Activated naive CD4-positive, alpha-beta T cell treated with anti-CD3 and anti-CD28 coated beads for 36 hours (primary cell): ENCODE measurements at regions not wholly inside any gene's neighbourhood (a gene's known extent, or its start where the extent isn't known, plus 50 kb on each side); places are given as distances from the start of the nearest gene placed in this dataset.

ENCODE experiments used
- CTCF ChIA-PET: fragments of 350-600 bp; sonication (Branson Sonifier 250); formaldehyde crosslinking; loops from one replicate; lab custom pipeline; 2021; ENCODE audit warnings: antibody characterized with exemption; lab: Charles Lee
- DNase-seq: peaks from one replicate; pipeline ENCODE4 v3.0.0-alpha.2; 2020
- H3K27ac Mint-ChIP-seq: one replicate; pipeline ENCODE4 v1.8.0; 2021; ENCODE audit warnings: mild to moderate bottlenecking, mixed read lengths
- H3K27me3 Mint-ChIP-seq: one replicate; pipeline ENCODE4 v1.8.0; 2021; ENCODE audit warnings: low read depth, mixed read lengths
- H3K36me3 Mint-ChIP-seq: one replicate; pipeline ENCODE4 v1.8.0; 2021; ENCODE audit warnings: low read depth, mixed read lengths
- H3K4me1 Mint-ChIP-seq: one replicate; pipeline ENCODE4 v1.8.0; 2021; ENCODE audit warnings: low read depth, mixed read lengths
- H3K4me3 Mint-ChIP-seq: one replicate; pipeline ENCODE4 v1.8.0; 2021; ENCODE audit warnings: mild to moderate bottlenecking, moderate library complexity, mixed read lengths
- H3K9me3 Mint-ChIP-seq: one replicate; pipeline ENCODE4 v1.8.0; 2021; ENCODE audit warnings: mixed read lengths
- intact Hi-C: fragments of 100-400 bp; cut with micrococcal nuclease; formaldehyde crosslinking; loops from one replicate; pipeline ENCODE4 v1.15.1; 2023

GRCh38 chrX:80229626-80230025 is 190.6 kb upstream of the TENT5D start:
- Mint-ChIP-seq H3K27me3 (no peaks in the 10 kb centered on the region), H3K36me3 (no peaks in the 10 kb centered on the region), H3K27ac (no peak overlapping the region), H3K9me3 (no peaks in the 10 kb centered on the region), H3K4me3 (no peak overlapping the region), H3K4me1 (no peaks in the 10 kb centered on the region)
- intact Hi-C loops, result no loop called here
- CTCF ChIA-PET, result no interaction called here
- no peak for DNase-seq

DNA sequence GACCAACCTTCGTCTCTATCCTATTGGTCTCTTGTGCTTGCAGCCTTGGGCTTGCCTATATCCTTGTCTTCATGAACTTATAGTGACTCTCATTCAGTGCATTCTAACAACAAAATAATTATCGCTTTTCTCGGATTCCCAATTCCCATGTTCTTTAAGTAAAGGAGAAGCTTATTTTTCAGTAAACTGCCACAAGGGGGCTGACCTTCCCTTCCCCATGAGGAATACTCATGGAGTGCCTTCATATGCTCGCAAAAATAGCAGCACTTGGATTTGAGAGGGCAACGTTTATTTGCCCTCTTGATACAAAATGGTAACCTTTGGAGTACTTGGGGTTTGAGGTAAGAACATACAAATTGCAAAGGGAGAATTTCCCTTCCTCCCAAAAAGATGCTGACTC is 183.2 kb upstream of the TENT5D start:
- no peak for DNase-seq
- no peaks in the 10 kb centered on the region for H3K36me3 Mint-ChIP-seq
- H3K27ac Mint-ChIP-seq, result no peak overlapping the region
- H3K4me1 Mint-ChIP-seq, result no peaks in the 10 kb centered on the region
- no peaks in the 10 kb centered on the region for H3K27me3 Mint-ChIP-seq
- no peak overlapping the region for H3K4me3 Mint-ChIP-seq
- CTCF ChIA-PET, result no interaction called here
- intact Hi-C loops, result no loop called here
- H3K9me3 Mint-ChIP-seq, result no peaks in the 10 kb centered on the region

GRCh38 chrX:80246271-80246670 is 174.0 kb upstream of the TENT5D start:
- Mint-ChIP-seq H3K27me3 (no peaks in the 10 kb centered on the region), H3K4me3 (no peak overlapping the region), H3K9me3 (no peaks in the 10 kb centered on the region), H3K27ac (no peak overlapping the region), H3K36me3 (no peaks in the 10 kb centered on the region), H3K4me1 (no peaks in the 10 kb centered on the region)
- intact Hi-C loops, result no loop called here
- CTCF ChIA-PET, result no interaction called here
- no peak for DNase-seq

GRCh38 chrX:80266287-80266686 is 154.0 kb upstream of the TENT5D start:
- CTCF ChIA-PET, result no interaction called here
- no peaks in the 10 kb centered on the region for H3K9me3 Mint-ChIP-seq
- H3K4me3 Mint-ChIP-seq, result no peak overlapping the region
- H3K27me3 Mint-ChIP-seq, result no peaks in the 10 kb centered on the region
- H3K4me1 Mint-ChIP-seq, result no peaks in the 10 kb centered on the region
- no peak for DNase-seq
- intact Hi-C loops, result no loop called here
- H3K36me3 Mint-ChIP-seq, result no peaks in the 10 kb centered on the region
- no peak overlapping the region for H3K27ac Mint-ChIP-seq

GRCh38 chrX:80266979-80267378 is 153.3 kb upstream of the TENT5D start:
- no peak overlapping the region for H3K4me3 Mint-ChIP-seq
- no peak overlapping the region for H3K27ac Mint-ChIP-seq
- H3K4me1 Mint-ChIP-seq, result no peaks in the 10 kb centered on the region
- intact Hi-C loops, result no loop called here
- CTCF ChIA-PET, result no interaction called here
- no peaks in the 10 kb centered on the region for H3K27me3 Mint-ChIP-seq
- no peaks in the 10 kb centered on the region for H3K36me3 Mint-ChIP-seq
- DNase-seq, result no peak
- H3K9me3 Mint-ChIP-seq, result no peaks in the 10 kb centered on the region

DNA sequence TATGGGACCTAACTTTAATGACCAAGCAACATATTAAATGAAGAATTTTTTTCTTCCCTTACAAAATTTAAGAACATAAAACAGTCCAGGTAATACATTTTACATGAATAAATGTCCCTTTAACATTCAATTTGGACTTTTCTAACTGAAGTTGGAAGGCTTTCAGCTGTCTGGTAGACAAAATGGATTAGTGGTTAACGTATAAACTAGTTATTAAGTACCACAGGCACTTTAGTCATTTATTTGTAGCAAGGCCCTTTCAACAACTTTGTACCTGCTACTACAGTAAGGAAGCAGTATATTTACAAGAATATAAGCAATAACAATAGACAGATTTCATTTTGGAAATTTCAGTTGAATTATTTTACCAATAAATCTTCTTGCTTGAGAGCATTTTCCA is 152.5 kb upstream of the TENT5D start:
- no peak overlapping the region for H3K4me3 Mint-ChIP-seq
- H3K27me3 Mint-ChIP-seq, result no peaks in the 10 kb centered on the region
- intact Hi-C loops, result no loop called here
- CTCF ChIA-PET, result no interaction called here
- no peak for DNase-seq
- H3K9me3 Mint-ChIP-seq, result no peaks in the 10 kb centered on the region
- H3K4me1 Mint-ChIP-seq, result no peaks in the 10 kb centered on the region
- no peaks in the 10 kb centered on the region for H3K36me3 Mint-ChIP-seq
- no peak overlapping the region for H3K27ac Mint-ChIP-seq

GRCh38 chrX:80282535-80282934 is 137.7 kb upstream of the TENT5D start:
- H3K27me3 Mint-ChIP-seq, result no peaks in the 10 kb centered on the region
- H3K36me3 Mint-ChIP-seq, result no peaks in the 10 kb centered on the region
- CTCF ChIA-PET, result interaction anchor here (0.7 kb wide), 1 partner anchor 300 kb away, joined by 3 read pairs; no protein-coding TSS in a partner anchor
- H3K4me3 Mint-ChIP-seq, result no peak overlapping the region
- H3K9me3 Mint-ChIP-seq, result no peaks in the 10 kb centered on the region
- no peak overlapping the region for H3K27ac Mint-ChIP-seq
- intact Hi-C loops, result loop anchor here (5.0 kb wide), 1 partner anchor 295 kb away; no protein-coding TSS in a partner anchor
- DNase-seq, result no peak
- no peaks in the 10 kb centered on the region for H3K4me1 Mint-ChIP-seq

DNA sequence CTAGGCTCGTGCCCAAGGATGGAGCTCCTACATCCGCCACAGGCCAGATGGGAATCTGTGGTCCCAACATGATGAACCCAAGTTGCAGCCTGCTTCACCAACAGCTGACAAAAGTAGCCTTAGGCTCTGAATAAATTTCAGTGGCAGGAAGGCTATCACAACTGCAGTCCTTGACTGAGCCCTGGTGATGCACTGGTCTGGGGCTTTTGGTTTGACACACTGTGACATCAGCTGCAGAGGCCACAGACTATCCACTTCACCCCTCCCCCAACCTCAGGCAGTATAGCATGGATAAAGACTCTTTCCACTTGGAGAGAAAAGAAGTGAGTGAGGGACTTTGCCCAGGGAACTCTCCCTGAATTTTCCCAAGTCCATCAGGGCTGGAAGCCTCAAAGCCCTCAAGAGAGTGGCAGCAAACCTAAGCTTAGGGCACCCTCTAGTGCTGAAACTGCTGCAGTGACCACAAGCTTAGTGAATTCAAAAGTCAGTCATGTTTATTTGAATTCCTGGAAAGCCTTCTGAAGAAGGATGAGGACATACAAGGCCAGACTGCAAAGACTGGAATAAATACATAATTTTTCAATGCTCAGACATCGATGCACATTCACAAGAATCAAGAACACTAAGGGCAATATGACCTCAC is 135.0 kb upstream of the TENT5D start:
- no peaks in the 10 kb centered on the region for H3K36me3 Mint-ChIP-seq
- H3K9me3 Mint-ChIP-seq, result no peaks in the 10 kb centered on the region
- no peak overlapping the region for H3K4me3 Mint-ChIP-seq
- H3K27ac Mint-ChIP-seq, result no peak overlapping the region
- no peaks in the 10 kb centered on the region for H3K27me3 Mint-ChIP-seq
- peak; percentile 20 for DNase-seq
- CTCF ChIA-PET, result no interaction called here
- intact Hi-C loops, result no loop called here
- H3K4me1 Mint-ChIP-seq, result no peaks in the 10 kb centered on the region

DNA sequence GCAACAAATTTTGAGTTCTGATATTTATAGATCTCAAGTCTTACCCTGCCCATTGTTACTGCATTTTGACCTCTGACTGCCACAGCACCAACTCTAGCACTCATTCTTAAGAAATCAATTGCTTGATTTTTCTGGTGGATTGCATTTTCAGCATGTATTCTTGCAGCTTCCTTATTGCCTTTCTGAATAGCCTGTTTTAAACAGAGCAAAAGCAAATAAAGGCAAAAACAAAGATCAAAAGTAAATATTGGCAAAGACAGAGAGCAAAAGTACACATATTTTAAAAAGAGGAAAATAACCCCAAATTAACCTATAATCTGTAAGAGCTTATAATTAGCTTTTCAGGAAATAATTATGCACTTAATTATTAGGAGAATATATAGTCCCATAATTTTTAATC is 129.4 kb upstream of the TENT5D start:
- Mint-ChIP-seq H3K36me3 (no peaks in the 10 kb centered on the region), H3K27ac (no peak overlapping the region), H3K4me3 (no peak overlapping the region), H3K4me1 (no peaks in the 10 kb centered on the region), H3K27me3 (no peaks in the 10 kb centered on the region), H3K9me3 (no peaks in the 10 kb centered on the region)
- no peak for DNase-seq
- CTCF ChIA-PET, result no interaction called here
- intact Hi-C loops, result no loop called here

DNA sequence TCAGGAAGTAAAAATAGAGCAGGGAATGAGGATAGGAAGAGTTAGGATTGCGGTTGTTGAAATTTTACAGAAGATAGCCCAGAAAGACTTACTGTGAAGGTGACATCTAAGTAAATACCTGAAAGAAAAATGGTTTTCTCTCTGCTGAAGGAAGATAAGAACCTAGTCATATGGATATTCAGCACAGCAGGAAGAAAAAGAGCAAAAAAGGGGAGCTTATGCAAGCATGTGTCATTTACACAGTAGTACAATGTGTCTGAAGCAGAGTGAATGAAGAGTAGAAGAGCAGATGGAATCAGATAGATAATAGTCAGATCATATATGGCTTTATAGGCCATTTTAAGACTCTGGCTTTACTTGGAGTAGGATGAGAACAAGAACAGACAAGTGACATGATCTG is 126.9 kb upstream of the TENT5D start:
- Mint-ChIP-seq H3K27ac (no peak overlapping the region), H3K9me3 (no peaks in the 10 kb centered on the region), H3K36me3 (no peaks in the 10 kb centered on the region), H3K27me3 (no peaks in the 10 kb centered on the region), H3K4me3 (no peak overlapping the region), H3K4me1 (no peaks in the 10 kb centered on the region)
- no peak for DNase-seq
- CTCF ChIA-PET, result no interaction called here
- intact Hi-C loops, result no loop called here

DNA sequence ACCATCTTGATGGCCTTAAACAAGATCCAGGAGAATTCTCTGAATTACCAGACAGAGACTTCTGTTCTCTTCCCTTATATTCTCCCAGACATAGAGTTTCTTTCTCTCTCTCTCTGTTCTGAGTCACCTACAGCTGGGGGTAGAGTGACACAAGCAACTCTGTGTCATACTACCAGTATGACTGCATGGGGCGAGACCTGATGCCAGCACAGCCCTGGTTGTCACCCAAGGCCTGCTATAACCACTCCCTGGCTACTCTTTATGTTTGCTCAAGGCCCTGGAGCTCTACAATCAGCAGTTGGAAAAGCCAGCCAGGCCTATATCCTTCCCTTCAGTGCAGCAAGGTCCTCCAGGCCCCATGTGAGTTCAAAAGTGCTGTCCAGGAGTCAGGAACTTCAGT is 114.2 kb upstream of the TENT5D start:
- intact Hi-C loops, result no loop called here
- DNase-seq, result no peak
- CTCF ChIA-PET, result no interaction called here
- Mint-ChIP-seq H3K9me3 (peaks cover 6% of the 10 kb centered on the region), H3K36me3 (no peaks in the 10 kb centered on the region), H3K4me1 (no peaks in the 10 kb centered on the region), H3K27me3 (no peaks in the 10 kb centered on the region), H3K4me3 (no peak overlapping the region), H3K27ac (no peak overlapping the region)

DNA sequence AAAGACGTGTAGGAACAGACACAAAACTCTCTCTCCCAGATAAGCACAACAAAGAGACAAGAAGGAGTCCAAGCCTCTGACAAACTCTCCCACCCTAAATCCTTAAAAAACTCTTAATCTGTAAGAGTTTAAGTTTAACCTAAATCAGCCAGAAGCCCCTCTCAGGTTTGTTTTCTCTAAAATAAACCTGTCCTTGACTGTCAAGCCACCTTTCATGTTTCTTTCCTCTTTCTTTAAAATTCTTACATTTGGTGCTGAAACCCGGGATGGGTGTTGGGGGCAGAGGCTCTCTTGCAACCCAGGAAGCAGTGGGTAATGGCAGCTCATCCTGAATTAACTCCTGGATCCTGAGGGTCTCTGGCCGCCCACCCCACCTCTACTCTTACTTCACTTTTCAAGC is 107.8 kb upstream of the TENT5D start:
- Mint-ChIP-seq H3K27me3 (no peaks in the 10 kb centered on the region), H3K27ac (no peak overlapping the region), H3K4me3 (no peak overlapping the region), H3K9me3 (no peaks in the 10 kb centered on the region), H3K4me1 (no peaks in the 10 kb centered on the region), H3K36me3 (no peaks in the 10 kb centered on the region)
- DNase-seq, result no peak
- intact Hi-C loops, result no loop called here
- CTCF ChIA-PET, result no interaction called here

DNA sequence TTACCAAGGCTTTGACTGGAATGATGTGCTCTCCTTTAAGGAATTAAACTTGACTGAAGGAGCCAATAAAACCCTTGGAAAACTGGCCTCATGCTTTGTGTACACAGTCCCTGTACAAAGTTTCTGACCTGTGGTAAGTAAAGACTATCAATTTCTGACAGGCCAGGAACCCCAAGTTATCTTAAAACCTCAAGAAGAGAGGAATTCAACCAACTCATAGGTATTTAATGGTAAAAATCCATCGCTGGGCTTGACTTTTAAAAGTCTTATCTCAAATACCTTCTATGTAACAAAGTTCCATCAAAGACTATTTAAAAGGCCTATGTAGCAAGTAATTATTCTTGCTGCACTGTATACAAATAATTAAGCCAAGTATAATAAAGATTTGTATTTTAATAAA is 103.7 kb upstream of the TENT5D start:
- H3K27me3 Mint-ChIP-seq, result no peaks in the 10 kb centered on the region
- CTCF ChIA-PET, result no interaction called here
- no peak overlapping the region for H3K4me3 Mint-ChIP-seq
- H3K9me3 Mint-ChIP-seq, result peaks cover 2% of the 10 kb centered on the region
- no peak overlapping the region for H3K27ac Mint-ChIP-seq
- intact Hi-C loops, result no loop called here
- H3K36me3 Mint-ChIP-seq, result no peaks in the 10 kb centered on the region
- no peaks in the 10 kb centered on the region for H3K4me1 Mint-ChIP-seq
- DNase-seq, result no peak
